ENCODE measurements at regions not wholly inside any gene's neighbourhood (a gene's known extent, or its start where the extent isn't known, plus 50 kb on each side); places are given as distances from the start of the nearest gene placed in this dataset.

DNA sequence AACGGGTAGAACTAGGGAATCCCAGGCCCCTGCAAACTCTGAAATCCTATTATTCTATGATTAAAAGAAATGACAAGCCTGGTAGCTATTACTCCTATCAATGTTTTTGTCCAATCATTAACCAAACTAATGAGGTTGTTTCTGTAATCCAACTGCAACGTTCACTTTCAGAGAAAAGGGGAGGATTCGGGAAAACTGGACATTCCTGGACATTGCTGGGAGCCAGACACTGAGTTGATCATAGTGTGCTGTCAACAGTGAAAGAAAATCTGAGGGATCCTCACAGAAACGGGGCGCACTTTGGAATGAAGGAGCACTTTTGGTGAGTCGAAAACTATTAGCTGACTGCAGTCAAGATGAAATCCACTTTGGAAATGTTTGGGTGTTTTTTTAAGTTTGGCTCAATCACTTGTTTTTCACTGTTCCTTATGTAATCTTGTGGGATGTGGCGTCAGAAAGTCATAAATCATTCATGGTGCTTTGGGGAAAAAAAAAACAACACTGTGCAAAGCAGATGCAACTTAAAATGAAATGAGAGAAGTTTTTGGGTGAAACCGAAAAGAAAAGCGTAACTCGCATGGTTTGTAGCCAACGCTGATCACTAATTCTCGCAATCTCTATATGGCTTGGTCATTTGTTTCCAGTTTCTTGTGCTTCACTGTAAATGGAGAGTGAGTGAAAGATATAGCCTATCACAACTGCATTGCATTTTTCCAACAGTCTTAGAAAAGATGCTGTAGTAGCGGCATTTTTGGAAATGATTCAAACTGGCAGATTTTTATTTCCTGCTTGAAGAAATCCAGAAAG is 51.2 kb upstream of the ADRA1B start:
- TF ChIP-seq, protein P1, sequence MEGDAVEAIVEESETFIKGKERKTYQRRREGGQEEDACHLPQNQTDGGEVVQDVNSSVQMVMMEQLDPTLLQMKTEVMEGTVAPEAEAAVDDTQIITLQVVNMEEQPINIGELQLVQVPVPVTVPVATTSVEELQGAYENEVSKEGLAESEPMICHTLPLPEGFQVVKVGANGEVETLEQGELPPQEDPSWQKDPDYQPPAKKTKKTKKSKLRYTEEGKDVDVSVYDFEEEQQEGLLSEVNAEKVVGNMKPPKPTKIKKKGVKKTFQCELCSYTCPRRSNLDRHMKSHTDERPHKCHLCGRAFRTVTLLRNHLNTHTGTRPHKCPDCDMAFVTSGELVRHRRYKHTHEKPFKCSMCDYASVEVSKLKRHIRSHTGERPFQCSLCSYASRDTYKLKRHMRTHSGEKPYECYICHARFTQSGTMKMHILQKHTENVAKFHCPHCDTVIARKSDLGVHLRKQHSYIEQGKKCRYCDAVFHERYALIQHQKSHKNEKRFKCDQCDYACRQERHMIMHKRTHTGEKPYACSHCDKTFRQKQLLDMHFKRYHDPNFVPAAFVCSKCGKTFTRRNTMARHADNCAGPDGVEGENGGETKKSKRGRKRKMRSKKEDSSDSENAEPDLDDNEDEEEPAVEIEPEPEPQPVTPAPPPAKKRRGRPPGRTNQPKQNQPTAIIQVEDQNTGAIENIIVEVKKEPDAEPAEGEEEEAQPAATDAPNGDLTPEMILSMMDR (IDR thresholded peaks at IDR 0.05) = no peak

DNA sequence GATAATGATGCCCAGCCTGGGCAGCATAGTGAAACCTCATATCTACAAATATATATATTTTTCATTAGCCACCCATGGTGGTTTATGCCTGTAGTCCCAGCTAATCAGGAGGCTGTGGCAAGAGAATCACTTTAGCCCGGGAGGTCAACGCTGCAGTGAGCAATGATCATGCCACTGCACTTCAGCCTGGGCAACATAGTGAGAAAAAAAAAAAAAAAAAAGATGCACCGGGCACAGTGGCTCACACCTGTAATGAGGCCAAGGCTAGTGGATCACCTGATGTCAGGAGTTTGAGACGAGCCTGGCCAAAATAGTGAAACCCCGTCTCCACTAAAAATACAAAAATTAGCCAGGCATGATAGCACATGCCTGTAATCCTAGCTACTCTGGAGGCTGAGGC is 50.2 kb upstream of the ADRA1B start:
- TF ChIP-seq, protein P1 (IDR thresholded peaks at IDR 0.05) = no peak

Measured in LNCAP (cell line).